SK-N-SH treated with all-trans-retinoic acid at 6 μM for 48 hours (cell line): ENCODE measurements at regions not wholly inside any gene's neighbourhood (a gene's known extent, or its start where the extent isn't known, plus 50 kb on each side); places are given as distances from the start of the nearest gene placed in this dataset.

ENCODE experiments used
- BACH2 ChIP-seq: fragments of 250-450 bp; sonication (Bioruptor Pico); IDR thresholded peaks from 2 replicates; pipeline ENCODE4 v1.9.0; 2021; ENCODE audit warnings: mild to moderate bottlenecking, borderline replicate concordance
- CREB5 ChIP-seq: fragments of 250-450 bp; sonication (Bioruptor Pico); IDR thresholded peaks from 2 replicates; pipeline ENCODE4 v1.5.1; 2020; ENCODE audit warnings: low read depth, mild to moderate bottlenecking, moderate library complexity
- CSDC2 ChIP-seq: fragments of 250-450 bp; sonication (Bioruptor Pico); IDR thresholded peaks from 2 replicates; pipeline ENCODE4 v1.5.0; 2020; ENCODE audit warnings: mild to moderate bottlenecking, moderate library complexity
- ISL1 ChIP-seq: fragments of 250-450 bp; sonication (Bioruptor Pico); IDR thresholded peaks from 2 replicates; pipeline ENCODE4 v2.1.2; 2022; ENCODE audit warnings: mild to moderate bottlenecking, moderate library complexity
- ZFP3 ChIP-seq: fragments of 250-450 bp; sonication (Bioruptor Pico); IDR thresholded peaks from 2 replicates; pipeline ENCODE4 v1.5.0; 2020; ENCODE audit warnings: mild to moderate bottlenecking, moderate library complexity

GRCh38 chr2:22530131-22530530 lies 854.8 kb upstream of the KLHL29 start:
- TF ChIP-seq ISL1 (CRISPR knock-in tag), result no peak
- no peak for TF ChIP-seq BACH2 (CRISPR knock-in tag)
- no peak for TF ChIP-seq CSDC2 (CRISPR knock-in tag)
- TF ChIP-seq CREB5, result no peak
- no peak for TF ChIP-seq ZFP3 (CRISPR knock-in tag)
